Cardiac muscle cell (in vitro differentiated cells and primary cell): ENCODE measurements at regions not wholly inside any gene's neighbourhood (a gene's known extent, or its start where the extent isn't known, plus 50 kb on each side); places are given as distances from the start of the nearest gene placed in this dataset.

ENCODE experiments used
- DNase-seq, 2 donors: peaks; one replicate each; pipeline versions ENCODE4 v3.0.0 to v3.0.0-alpha.2; 2010 to 2017; ENCODE audit warnings: low read depth in 1 of 2, low spot score in 1 of 2
- H3K27ac ChIP-seq: fragments of 200-600 bp; sonication (generic); 2 replicates; pipeline ENCODE4 v1.5.1; 2016
- H3K27me3 ChIP-seq: fragments of 200-600 bp; sonication (generic); 2 replicates; pipeline ENCODE4 v1.6.0; 2016; ENCODE audit warnings: control low read depth
- H3K36me3 ChIP-seq: fragments of 200-600 bp; sonication (generic); 2 replicates; pipeline ENCODE4 v1.5.1; 2016; ENCODE audit warnings: control low read depth
- H3K4me1 ChIP-seq: fragments of 200-600 bp; sonication (generic); 2 replicates; pipeline ENCODE4 v1.8.1; 2017; ENCODE audit warnings: low read depth, mild to moderate bottlenecking, mixed run types
- H3K4me3 ChIP-seq: fragments of 200-600 bp; sonication (generic); 2 replicates; pipeline ENCODE4 v1.5.1; 2016; ENCODE audit warnings: mild to moderate bottlenecking
- H3K9me3 ChIP-seq: fragments of 200-600 bp; sonication (generic); 2 replicates; pipeline ENCODE4 v1.5.1; 2017; ENCODE audit warnings: low read depth, mild to moderate bottlenecking, control low read depth
- TF ChIP-seq, protein P1 (sequence below): IDR thresholded peaks from 2 replicates; pipeline ENCODE4 v1.5.1; 2012; ENCODE audit warnings: low read depth, mild to moderate bottlenecking, low read length

DNA sequence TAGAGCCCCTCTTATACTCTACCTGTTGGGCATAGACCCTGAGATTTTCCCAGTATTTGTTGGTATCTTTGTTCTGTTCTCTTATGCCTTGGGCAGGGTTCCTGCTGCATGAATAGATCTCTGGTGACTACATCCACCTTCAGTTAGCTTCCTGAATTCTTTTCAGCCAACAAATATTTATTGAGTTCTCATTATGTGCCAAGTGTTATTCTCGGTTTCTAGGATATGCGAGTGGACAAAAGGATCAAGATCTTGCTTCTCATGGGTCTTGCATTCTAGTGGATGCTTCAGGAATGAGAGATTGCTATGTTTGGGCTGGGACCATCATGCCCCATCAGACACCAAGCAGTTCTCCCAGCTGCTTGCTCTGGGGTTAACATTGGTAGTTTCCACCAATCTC, 340.0 kb downstream of the METTL15 start:
- no peak for DNase-seq
- no peak overlapping the region for H3K27ac ChIP-seq
- H3K36me3 ChIP-seq = no peaks in the 10 kb centered on the region
- no peaks in the 10 kb centered on the region for H3K4me1 ChIP-seq
- no peaks in the 10 kb centered on the region for H3K9me3 ChIP-seq
- H3K4me3 ChIP-seq = no peak overlapping the region
- TF ChIP-seq, protein P1, sequence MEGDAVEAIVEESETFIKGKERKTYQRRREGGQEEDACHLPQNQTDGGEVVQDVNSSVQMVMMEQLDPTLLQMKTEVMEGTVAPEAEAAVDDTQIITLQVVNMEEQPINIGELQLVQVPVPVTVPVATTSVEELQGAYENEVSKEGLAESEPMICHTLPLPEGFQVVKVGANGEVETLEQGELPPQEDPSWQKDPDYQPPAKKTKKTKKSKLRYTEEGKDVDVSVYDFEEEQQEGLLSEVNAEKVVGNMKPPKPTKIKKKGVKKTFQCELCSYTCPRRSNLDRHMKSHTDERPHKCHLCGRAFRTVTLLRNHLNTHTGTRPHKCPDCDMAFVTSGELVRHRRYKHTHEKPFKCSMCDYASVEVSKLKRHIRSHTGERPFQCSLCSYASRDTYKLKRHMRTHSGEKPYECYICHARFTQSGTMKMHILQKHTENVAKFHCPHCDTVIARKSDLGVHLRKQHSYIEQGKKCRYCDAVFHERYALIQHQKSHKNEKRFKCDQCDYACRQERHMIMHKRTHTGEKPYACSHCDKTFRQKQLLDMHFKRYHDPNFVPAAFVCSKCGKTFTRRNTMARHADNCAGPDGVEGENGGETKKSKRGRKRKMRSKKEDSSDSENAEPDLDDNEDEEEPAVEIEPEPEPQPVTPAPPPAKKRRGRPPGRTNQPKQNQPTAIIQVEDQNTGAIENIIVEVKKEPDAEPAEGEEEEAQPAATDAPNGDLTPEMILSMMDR = no peak
- no peaks in the 10 kb centered on the region for H3K27me3 ChIP-seq

DNA sequence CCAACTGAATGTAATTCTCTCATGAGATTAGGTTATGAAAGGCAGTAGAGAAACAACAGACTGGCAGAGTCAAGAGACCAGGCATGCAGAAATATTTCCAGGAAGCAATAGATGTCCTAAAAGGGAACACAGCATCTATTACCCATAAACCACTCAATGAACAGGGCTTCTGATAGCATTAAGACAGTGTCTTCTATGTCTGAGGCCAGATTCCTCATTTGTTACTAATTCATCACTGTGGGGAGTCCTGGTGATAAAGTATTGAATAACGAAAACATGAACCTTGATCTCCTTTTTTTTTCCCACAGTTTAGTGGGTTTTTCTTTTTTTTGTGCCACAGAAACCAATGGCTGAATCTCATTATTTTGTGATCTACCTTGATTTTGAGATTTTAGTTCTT, 339.0 kb downstream of the METTL15 start:
- no peak overlapping the region for H3K27ac ChIP-seq
- H3K4me1 ChIP-seq = no peaks in the 10 kb centered on the region
- H3K36me3 ChIP-seq = no peaks in the 10 kb centered on the region
- TF ChIP-seq, protein P1 = no peak
- peak in 1 of 2 donors; percentile 55 for DNase-seq
- no peak overlapping the region for H3K4me3 ChIP-seq
- no peaks in the 10 kb centered on the region for H3K27me3 ChIP-seq
- no peaks in the 10 kb centered on the region for H3K9me3 ChIP-seq

DNA sequence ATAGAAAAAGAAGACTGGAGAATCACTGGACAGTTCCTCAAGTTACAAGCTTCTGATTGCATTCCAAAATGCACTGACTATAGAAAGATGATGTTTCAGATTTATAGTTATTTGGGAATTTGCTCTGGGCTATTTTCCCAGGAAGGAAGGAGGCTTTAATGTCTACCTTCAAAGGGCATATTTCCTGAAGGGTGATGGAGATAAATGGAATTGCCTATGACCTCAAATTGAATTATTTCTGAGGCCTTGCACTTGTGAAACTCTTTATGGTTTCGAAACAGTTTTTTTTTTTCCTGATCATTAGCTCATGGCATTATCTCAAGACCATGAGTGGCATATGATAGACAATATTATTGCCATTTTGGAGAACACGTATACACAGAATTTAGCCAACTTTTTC, 333.9 kb downstream of the METTL15 start:
- Histone ChIP-seq H3K9me3 (no peaks in the 10 kb centered on the region), H3K36me3 (no peaks in the 10 kb centered on the region), H3K27me3 (no peaks in the 10 kb centered on the region), H3K4me1 (peaks cover 8% of the 10 kb centered on the region), H3K27ac (no peak overlapping the region), H3K4me3 (no peak overlapping the region)
- DNase-seq = no peak
- TF ChIP-seq, protein P1 = no peak

DNA sequence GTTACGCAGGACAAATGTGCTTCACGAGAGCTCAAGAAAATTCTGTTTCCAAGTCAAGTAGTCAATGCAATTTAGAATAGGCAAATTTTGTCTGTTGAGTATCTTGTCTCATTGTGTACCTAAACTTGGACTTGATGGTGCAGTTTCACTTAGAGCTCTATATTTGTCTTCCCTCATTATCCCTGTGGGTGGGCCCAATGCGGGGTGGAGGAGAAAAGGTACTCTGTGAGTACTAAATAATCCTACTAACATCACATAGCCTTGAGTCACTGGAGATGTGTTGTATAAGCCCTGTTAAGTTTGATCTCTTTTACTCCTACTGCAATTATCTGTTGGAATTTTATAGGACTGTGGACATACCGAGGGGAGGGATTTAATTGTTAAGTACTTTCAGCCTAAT, 331.2 kb downstream of the METTL15 start:
- peaks cover 8% of the 10 kb centered on the region for H3K4me1 ChIP-seq
- H3K4me3 ChIP-seq = no peak overlapping the region
- no peak for DNase-seq
- H3K9me3 ChIP-seq = no peaks in the 10 kb centered on the region
- no peak overlapping the region for H3K27ac ChIP-seq
- H3K36me3 ChIP-seq = no peaks in the 10 kb centered on the region
- H3K27me3 ChIP-seq = no peaks in the 10 kb centered on the region
- TF ChIP-seq, protein P1 = no peak

DNA sequence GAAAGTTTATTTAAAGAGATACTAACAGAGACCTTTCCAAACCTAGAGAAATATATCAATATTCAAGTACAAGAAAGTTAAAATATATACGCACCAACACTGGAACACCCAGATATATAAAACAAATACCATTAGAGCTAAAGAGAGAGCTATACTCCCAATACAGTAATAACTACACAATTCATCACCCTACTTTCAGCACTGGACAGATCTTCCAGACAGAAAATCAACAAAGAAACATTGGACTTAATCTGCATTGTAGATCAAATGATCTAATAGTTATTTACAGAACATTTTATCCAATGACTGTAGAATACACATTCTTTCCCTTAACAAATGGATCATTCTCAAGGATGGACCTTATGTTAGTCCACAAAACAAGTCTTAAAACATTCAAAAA, 311.9 kb downstream of the METTL15 start:
- no peaks in the 10 kb centered on the region for H3K4me1 ChIP-seq
- no peak for DNase-seq
- H3K27ac ChIP-seq = no peak overlapping the region
- no peaks in the 10 kb centered on the region for H3K36me3 ChIP-seq
- no peaks in the 10 kb centered on the region for H3K27me3 ChIP-seq
- no peak overlapping the region for H3K4me3 ChIP-seq
- TF ChIP-seq, protein P1 = no peak
- no peaks in the 10 kb centered on the region for H3K9me3 ChIP-seq

DNA sequence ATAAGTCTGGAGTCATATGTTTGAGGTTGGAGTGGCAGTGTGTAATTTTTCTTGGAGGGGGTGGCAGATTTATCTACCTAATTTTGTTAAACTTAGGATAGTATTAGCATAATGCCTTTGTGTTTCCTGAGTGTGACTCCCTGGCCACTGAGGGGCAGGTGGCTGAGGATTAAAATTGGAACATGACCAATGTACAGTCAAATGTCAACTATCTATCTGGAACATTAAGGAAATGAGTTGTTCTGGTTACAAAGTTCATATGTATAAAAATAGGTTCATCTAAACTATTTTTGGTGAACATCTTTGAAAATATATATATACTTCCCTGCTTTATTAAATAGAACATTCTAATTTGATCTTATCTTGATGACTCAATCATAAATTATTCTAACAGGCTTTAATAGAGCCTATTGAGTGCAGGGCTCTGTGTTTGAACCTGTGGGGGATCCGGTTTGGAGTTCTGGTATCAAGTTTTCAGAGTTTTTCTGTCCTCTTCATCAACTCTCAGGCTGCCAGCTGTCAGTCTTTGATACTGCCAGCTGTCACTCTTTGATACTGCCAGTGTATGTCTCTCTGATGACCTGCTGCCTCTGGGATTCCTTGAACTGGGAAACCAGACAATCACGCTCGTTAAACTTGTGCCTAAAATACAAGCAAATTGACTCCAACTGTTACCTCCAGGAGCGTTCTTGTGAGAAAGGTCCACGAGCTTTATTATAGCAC, 309.6 kb downstream of the METTL15 start:
- H3K9me3 ChIP-seq = no peaks in the 10 kb centered on the region
- no peak overlapping the region for H3K27ac ChIP-seq
- H3K27me3 ChIP-seq = no peaks in the 10 kb centered on the region
- DNase-seq = no peak
- H3K36me3 ChIP-seq = no peaks in the 10 kb centered on the region
- H3K4me1 ChIP-seq = no peaks in the 10 kb centered on the region
- TF ChIP-seq, protein P1 = no peak
- H3K4me3 ChIP-seq = no peak overlapping the region
